ENCODE measurements at regions not wholly inside any gene's neighbourhood (a gene's known extent, or its start where the extent isn't known, plus 50 kb on each side); places are given as distances from the start of the nearest gene placed in this dataset.

DNA sequence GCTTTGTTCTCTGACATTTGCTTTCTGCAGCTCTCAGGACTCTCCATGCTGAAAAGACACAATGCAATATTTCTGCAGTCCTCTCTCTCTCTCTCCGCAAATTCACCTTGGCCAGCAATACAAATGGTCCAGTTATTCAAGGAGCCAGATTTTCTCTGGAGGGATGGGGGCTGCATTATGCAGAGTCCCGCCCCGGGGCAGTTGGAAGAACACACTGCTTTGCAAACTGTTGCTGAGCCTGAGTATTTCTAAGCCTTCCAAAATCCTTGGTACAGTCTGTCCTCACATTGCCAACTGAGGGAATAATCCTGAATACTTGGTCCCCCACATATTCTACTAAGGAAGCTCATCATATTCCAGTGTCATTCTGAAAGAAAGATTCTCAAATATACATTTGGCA, 94.3 kb upstream of the ZC3H12C start:
- no peak for DNase-seq (ENCODE audit: extremely low read depth, low read depth, low spot score)

DNA sequence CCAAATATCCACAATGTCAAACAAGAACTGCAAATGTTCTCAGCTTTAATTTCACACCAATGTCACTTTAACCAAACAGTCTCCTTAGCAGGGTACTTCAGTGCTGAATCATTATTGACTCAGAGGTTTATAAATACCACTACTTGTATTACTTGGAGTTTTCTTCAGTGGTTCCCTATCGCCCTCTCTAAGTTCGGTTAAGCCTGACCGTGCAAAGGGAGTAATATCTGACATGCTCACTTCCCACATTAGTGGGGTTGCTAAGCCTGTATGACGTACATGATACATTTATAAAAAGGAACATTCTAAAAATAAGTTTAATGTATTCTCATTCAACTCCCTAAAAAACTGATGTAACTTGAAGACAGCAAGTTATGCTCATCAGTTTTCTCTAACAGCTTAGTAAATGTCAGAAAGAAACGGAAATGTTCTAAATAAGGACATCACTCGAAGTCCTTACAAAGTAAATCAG, 93.1 kb upstream of the ZC3H12C start:
- DNase-seq (ENCODE audit: extremely low read depth, low read depth, low spot score), result no peak

DNA sequence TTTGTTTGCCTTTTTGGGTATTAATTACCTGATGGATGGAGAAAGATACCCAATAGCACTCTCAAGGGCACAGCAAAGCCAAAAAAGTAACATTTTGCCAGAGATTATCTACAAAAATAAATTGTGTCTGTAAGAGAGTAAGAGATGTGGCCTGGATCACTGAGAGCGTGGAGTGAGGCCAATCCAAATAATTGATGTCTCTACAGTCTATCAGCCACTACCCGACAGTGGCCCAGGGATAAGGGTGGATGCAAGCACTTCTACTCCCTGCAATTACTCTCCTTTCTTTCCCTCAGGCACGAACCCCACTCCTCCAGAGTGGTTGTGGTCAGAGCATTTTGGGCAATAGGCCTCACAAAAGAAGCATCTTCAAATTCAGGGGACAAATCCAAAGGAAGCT, 92.3 kb upstream of the ZC3H12C start:
- DNase-seq (ENCODE audit: extremely low read depth, low read depth, low spot score), result no peak

DNA sequence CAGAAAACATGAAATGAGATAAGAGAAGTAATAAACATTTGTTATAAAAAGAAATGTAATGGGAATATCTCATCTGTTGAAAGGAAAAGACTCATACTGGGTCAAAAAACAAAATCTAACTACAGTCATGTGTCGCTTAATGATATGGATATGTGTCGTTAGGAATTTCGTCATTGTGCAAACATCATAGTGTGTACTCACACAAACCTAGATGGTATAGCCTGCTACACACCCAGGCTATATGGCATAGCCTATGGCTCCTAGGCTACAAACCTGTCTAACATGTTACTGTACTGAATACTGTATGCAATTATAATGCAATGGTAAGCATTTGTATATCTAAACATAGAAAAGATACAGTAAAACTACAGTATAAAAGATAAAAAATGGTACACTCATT, 89.8 kb upstream of the ZC3H12C start:
- DNase-seq (ENCODE audit: extremely low read depth, low read depth, low spot score), result no peak

DNA sequence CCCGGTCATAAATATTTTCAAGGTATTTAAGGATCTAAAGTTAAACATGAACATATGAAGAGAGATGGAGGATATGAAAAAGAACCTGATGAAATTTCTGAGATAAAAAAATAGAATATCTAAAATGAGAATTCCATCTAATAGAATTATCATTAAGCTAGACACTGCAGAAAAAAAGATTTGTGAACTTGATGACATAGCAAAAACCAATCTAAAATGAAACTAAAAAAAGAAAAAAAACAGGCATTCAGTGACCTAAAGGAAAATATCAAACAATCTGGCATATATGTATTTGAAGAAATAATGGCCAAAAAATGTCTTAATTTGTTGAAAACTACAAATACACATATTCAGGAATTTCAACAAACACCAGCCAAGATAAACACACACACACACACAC, 81.6 kb upstream of the ZC3H12C start:
- no peak for DNase-seq (ENCODE audit: extremely low read depth, low read depth, low spot score)

DNA sequence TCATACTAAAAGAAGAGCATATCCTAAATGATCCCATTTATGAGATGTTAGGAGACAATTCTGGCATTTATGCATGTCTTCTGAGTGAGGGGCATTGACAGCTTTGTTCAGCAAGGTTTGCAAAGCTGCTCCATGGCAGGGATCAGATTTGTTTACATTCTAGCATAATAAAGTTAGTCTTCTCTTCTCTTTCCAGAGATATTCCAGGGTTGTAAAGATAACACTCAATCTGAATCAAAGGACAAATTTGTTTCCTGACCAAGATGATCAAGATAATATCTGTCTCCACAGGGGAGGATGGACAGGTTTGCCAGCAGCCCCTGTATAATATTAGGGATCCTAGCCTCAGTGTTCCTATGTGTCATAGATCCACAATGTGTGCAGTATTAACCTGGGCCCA, 77.5 kb upstream of the ZC3H12C start:
- no peak for DNase-seq (ENCODE audit: extremely low read depth, low read depth, low spot score)

DNA sequence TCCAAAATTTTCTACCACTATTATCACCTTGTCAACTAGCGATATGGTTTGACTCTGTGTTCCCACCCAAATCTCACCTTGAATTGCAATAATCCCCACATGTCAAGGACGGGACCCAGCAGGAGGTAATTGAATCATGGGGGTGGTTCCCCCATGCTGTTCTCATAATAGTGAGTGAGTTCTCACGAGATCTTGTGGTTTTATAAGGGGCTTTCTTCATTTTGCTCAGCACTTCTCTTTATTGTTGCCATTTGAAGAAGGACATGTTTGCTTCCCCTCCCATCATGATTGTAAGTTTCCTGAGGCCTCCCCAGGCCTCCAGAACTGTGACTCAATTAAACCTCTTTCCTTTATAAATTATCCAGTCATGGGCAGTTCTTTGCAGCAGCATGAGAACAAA, 73.5 kb upstream of the ZC3H12C start:
- no peak for DNase-seq (ENCODE audit: extremely low read depth, low read depth, low spot score)

DNA sequence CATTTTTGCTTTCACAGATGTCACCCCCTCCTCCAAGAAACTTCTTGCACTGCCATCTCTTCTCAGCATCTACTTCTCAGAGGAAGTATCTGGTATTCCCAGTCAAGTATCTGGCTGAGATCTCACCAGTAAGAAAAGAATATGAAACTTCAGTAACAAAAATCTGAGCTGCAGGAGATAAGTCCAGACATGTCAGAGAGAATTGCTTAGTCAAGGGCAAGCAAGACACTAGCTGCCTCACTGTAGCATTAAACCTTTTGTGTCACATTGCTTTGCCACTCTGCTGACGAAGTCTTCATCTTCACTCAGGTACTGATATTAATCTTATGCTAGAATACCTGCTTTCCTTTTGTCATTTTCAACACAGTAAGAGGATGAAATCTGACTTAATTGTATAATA, 70.6 kb upstream of the ZC3H12C start:
- DNase-seq (ENCODE audit: extremely low read depth, low read depth, low spot score), result no peak

DNA sequence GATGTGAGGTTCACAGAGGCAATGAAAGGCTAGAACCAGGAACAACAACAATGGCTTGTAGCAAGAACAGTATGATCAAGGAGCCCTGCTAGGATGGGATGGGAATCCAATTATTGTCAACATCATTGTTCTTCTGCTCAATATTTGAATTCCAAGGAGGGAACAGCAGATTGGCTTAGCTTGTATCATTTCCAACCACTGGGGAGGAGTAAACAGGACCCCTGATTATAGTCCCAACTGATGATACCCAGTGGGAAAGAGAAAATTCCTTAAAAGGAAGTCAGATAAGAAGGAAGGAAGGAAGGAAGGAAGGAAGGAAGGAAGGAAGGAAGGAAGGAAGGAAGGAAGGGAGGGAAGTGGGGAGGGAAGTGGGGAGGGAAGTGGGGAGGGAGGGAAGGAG, 69.5 kb upstream of the ZC3H12C start:
- DNase-seq (ENCODE audit: extremely low read depth, low read depth, low spot score), result no peak

DNA sequence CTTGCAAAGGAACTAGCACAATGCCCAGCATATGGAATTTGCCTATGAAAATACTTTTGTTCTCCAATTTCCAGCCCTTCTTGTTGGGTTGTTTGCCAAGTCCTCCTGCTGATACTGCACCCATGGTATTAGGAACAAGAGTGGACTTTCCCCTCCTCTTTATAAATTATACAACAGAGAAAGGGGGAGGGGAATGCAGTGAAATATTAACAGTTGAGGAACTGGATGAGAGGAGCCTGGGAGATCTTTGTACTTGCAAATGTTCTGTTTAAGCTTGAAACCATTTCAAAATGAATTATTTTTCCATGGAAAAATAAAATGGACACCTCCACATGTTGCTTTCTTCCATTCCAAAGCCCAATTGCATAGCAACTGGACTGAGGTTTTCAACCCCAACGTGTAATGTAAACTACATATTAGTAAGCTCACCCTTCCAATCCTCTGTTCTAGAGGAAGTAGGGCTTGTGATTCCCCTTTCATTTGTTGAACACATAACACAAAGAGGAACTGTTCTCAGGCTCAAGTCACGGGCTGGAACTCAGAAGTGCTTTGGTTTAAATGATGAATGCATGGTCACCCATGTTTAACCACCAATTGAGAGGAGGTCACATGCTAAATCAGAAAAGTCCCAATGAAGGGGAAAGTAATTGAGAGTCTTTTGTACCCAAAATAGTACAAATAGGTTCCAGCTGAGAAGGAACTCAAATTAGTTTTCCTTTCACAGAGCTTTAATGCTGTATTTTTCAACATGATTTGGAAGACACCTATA, 66.2 kb upstream of the ZC3H12C start:
- DNase-seq (ENCODE audit: extremely low read depth, low read depth, low spot score), result no peak

DNA sequence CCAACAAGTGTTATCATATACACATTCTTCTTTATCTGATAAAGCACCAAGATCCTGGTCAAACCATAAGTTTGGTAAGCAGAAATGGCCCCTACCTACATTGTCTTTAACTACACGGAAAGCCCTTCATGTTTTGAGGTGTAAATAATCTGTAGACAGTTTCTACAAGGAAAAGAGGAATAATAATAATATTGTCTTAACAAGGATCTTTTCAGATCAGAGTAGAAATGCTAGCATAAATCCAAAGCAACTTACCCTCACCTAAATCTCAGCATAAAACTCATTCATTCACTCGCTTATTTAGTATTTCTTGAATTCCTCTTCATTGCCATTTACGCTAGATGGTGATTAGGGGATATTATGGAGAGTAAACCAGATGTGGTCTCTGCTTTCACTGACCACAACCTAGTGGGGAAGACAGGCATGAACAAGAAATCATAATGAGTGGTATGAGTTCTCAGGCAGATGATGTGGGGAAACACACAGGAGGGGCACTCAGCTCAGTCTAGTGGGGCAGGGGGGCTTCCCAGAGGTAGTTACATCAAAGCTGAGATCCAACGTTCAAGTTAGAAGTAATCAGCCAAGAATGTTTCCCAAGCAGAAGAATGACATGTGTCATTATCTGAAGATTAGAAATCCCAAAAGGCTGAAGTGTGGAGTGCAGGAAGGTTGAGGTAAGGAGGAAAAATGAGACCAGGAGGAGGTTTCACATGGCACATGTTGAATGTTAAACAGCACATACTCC, 65.4 kb upstream of the ZC3H12C start:
- no peak for DNase-seq (ENCODE audit: extremely low read depth, low read depth, low spot score)

DNA sequence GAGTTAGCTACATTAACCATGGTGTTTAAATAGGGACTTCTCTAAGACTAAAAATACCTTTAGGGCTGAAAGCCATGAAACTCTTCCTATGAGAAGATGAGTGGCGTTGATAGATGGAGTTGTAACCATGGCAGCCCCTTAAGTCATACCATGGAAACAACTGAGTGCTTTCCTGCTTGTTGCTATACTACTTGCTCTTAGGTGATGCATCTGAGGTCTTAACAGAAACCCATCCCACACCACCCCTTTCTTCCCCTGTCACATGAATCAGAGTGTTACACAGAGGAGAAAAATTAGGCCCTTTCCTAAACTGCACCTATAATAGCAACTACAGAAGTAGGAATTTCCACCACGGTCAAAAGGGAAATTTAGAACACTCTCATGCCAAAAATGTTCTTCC, 64.3 kb upstream of the ZC3H12C start:
- no peak for DNase-seq (ENCODE audit: extremely low read depth, low read depth, low spot score)

DNA sequence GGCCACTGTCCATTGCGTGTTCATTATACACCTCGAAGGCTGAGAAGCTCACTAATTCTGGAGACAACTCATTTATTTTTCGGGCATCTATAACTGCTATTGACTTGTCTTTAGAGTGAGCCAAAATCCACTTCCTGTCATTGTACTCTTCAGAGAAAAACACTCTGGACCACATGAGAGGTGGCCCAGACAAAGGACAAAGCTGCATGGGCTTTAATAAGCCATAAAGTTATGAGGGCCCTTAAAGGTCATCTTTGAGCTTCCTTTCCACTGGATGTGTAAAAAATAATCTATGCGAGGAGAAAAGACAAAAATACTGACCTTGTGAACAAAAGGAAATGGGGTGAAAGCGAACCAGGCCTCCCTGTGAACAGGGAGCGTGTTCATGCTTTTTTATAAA, 63.5 kb upstream of the ZC3H12C start:
- DNase-seq (ENCODE audit: extremely low read depth, low read depth, low spot score), result peak; percentile 12

DNA sequence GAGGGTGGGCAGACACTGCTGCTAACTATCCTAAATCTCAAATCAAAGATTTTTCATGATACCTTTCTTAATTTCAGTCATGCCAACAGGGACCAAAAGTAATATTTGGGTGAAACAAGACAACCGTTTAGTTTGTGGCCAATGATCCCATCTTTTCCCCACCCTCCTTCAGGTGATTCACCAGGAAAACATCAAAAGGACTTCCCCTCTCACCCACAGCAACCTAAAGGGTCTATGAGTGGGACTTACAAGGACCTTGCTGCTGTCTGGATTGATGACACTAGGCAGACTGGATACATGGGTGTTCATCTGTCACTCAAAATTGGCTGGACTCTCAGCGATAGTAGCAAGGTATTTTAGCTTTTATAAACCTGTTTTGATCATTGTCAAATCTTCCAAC, 62.0 kb upstream of the ZC3H12C start:
- DNase-seq (ENCODE audit: extremely low read depth, low read depth, low spot score), result no peak

DNA sequence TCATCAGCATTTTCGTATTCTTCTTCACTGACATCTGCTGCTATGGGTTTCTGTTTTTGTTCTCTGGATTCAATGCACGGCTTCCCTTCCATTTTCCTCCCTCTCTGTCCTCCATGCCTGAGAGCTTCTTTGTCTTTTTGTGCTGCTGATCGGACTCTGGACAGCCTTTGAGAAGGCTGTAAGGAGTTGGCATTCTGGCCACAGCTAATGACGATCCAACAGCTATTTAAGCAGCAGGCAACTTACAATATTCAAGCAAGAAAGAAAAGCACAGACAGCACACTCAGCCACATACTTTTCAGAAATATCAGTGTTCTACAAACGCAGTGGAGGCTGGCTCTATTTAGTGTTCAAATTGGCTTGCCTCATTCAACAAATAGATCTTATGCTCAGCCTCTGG, 60.9 kb upstream of the ZC3H12C start:
- DNase-seq (ENCODE audit: extremely low read depth, low read depth, low spot score), result no peak

DNA sequence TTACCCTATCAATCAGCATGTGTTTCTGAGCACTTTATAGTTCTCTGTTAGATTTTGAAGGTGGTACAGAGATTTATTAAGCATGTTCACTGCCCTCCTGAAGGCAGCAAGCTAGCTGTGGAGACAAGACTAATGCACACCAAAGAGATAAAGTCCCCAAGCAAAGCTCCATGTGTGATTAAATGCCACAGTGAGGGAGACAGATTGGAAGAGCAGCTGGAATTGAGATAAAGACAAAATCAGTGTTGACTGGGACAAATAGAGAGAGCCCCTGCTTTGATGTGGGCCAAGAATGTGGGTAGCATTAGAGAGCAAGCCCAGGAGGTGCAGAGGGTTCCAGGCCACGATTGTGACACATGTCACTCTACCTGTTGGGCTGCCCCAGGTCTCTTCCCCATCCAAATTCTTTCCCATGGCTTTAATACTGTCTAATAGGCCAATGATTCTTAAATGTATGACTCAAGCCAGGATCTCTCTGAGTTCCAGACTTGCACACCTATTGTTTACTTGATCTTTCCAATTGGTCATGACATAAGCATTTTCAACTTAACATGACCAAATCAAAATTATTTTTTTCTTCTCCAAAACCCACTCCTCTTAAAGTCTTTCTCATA, 60.1 kb upstream of the ZC3H12C start:
- DNase-seq (ENCODE audit: extremely low read depth, low read depth, low spot score), result no peak

DNA sequence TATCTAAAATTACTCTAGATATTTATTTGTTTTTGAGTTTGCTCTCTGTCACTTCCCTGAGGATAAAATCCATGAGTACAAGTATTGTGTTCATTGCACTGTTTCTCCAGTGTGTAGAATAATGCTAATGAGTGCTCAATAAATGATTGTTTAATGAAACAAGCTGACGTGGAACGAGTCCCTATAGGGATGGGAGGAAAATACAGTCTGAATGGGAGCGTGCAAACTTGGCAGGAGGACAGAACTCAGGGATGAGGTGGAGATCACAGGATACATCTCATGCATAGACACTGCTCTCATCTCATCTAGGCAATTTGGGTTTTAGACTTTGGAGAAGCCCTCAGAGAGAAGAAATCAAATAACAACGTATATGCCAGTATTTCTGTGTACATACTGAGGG, 58.4 kb upstream of the ZC3H12C start:
- no peak for DNase-seq (ENCODE audit: extremely low read depth, low read depth, low spot score)

DNA sequence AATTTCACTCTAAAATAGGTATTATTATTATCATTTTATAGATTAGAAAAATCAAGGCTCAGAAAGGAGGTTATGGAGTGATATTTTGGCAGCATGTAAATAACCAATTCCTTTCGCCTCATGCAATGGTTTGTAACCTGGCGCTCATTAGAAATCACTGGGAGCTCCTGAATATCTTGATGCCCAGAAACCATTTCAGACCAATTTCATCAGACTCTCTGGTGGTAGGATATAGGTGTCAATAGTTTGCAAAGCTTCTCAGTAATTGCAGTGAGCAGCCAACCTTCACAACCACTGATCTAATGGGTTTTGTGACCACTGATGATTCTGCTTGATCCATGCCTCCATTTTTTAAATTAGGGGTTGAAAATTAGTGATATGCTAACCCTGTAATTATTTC, 57.8 kb upstream of the ZC3H12C start:
- DNase-seq (ENCODE audit: extremely low read depth, low read depth, low spot score), result no peak

DNA sequence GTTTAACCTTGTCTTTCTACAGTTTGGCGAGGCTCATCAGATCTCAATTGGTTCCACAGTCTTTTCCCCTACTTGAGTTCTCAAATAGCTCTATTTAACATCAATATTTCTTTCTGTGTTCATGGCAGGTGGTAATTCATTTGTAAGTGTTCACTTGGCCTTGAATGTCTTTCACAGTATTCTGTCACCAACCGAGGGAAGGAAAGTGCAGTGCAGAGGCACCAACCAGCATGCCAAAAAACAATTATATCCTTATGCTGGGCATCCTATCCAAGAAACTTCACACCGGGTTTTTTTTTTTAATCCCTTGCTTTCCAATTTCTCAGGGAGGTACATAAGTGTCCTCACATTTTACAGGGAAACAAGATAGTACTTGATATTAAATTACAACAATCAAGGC, 55.0 kb upstream of the ZC3H12C start:
- no peak for DNase-seq (ENCODE audit: extremely low read depth, low read depth, low spot score)

Data from glomerular endothelial cell (primary cell).